CD4-positive, alpha-beta T cell treated with Interleukin-17A for 1 hour (primary cell): ENCODE measurements at regions not wholly inside any gene's neighbourhood (a gene's known extent, or its start where the extent isn't known, plus 50 kb on each side); places are given as distances from the start of the nearest gene placed in this dataset.

Source experiments
- DNase-seq: peaks from one replicate; pipeline ENCODE4 v3.0.0-alpha.2; 2020

DNA sequence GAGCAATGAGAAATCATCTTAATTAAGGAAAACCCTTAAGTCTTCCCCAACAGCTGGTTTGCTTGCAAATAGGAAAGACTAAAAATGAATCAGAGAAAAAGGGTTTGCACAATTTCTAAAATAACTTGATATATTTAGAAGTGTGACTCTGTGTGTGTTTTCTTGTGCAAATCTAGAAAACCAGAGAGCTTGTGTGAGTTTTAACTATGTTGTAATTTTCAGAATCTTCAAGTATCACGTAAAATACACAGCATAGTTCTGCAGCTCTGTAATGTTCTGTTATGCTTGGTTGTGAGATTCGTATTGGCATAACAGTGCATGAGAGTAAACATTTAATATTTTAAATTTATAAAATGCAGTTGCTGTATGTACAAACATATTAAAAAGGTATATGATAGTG, 74.7 kb upstream of the GAP43 start:
- DNase-seq: no peak

DNA sequence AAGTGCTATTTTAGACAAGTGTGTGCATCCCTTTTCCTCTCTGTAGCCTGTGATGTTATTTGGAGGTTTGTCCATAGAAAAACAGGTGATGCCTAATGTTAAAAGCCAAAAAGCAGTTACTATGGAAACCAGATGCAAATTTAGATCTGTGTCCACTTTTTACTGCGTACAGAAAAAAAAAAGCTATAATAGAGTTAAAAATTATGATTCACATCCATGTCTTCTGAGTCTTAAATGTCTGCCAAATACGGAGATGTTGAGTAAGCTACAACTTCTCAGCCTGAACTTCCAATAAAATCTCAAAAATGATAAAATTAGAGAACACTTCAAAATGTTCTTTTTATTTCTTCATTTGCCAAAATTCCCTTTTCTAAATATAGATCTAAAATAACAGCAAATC, 74.2 kb upstream of the GAP43 start:
- no peak for DNase-seq

- no peak for DNase-seq
These were observed 73.0 kb upstream of the GAP43 start for GRCh38 chr3:115550285-115550761.

DNA sequence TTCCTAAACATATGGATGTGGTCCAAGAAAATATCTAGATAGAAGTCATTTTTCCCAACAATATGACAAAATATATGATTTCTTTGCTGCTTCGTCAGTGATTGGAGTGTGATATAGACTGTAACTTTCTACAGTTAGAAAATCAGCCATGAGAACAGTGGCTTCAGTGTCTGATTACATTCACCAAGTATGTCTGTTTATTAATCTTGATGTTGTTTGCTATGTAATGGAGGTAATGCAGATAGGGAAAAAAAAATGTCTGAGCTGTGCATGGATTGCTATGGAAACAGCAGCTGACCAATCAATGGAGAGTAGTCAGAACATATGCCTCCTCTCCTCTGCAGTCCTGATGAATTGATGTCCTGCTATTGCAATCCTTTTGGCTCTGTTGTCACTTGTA, 72.3 kb upstream of the GAP43 start:
- DNase-seq: no peak

GRCh38 chr3:115552007-115552406, 71.3 kb upstream of the GAP43 start:
- no peak for DNase-seq

DNA sequence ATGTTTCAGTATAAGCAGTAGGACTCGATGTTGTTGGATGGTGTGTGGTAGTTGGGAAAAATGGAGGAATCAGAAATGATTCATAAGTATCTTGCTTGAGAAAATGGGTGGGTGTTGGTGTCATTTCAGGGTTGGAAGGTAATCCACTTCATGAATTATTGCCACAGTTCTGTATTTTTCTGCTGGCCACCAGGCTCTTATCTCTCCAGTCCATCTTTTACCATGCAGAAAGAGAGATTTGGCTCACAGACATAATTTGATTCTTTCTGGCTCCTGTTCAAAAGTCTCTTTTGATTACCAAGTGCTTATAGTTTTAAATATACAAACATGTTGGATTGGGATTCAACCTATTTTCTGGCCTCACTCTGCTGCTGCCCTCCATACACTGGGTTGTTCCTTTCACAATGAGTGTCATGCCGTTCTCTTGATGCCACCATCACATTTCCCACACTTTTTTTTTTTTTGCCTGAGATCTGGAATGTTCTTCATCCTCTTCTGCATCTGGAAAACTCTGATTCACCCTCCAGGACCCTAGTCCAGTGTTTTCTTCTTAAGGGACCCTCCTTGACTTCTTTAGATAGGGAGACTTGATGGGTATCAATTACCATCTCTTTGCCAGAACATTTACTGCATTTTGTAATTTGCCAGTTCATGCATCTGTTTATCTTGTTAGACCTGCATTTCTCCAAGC, 69.4 kb upstream of the GAP43 start:
- no peak for DNase-seq

DNA sequence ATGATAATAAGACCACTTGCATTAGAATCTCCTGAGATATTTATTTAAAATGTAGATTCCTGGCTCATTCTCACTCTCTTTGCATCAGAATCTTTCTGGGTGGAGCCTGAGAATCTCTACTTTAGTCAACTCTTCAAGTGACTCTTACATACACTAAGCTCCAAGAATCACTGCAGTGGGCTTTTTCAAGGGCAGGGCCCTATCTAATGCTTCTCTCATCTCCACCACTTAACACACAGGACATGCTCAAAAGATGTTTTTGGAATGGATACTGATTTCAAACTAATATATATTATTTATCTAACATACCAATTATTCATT, 68.9 kb upstream of the GAP43 start:
- no peak for DNase-seq

DNA sequence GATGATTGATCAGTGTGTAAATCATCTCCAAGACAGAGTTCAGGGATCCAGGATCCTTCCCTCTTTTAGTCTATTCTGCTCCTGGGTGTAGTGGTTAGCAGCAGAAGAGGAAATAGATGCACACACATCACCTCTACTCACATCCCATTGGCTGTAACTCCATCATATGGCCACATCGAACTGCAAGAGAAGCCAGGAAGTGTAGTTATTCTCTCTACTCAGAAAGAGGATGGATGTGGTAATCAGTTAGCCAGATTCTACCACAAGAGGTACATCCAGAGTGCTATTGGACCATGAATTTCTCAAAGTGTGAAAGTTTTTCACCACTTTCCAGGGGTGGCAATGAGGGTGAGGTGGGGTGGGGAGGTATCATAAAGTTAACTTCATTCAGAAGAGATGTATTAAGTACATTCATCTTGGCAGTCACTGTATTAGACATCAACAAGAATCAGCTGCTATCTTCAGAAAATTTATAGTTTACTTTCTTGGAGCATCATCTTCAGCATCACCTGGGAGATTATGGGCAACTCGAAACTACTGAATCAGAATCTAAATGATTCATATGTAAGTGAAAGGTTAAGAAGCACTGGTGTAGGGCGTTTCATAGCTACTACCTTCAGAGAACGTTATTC, 60.6 kb upstream of the GAP43 start:
- no peak for DNase-seq

DNA sequence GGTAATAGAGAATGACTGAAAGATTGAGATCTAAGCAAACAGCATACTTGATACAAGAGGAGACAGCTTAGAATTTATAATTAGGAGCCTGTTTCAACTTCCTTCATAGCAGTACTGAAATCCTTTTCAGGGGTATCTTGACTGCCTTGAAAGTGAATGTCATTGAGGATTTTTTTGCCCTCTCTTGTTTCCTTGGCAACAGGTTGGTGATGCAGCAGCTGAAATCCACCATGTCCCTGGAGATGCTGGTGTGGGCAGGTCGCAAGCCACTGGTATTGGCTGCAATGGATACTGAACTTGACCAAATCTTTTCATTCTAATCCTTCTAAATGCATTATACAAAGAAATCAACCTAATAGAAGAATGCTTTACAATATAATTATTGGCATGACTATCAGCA, 59.3 kb upstream of the GAP43 start:
- no peak for DNase-seq

GRCh38 chr3:115571413-115571812, 51.9 kb upstream of the GAP43 start:
- DNase-seq: no peak
